CD14-positive monocyte (primary cell): ENCODE measurements at regions not wholly inside any gene's neighbourhood (a gene's known extent, or its start where the extent isn't known, plus 50 kb on each side); places are given as distances from the start of the nearest gene placed in this dataset.

Source experiments
- DNase-seq, 3 donors: peaks; one replicate each; pipeline ENCODE4 v3.0.0-alpha.2; 2011 to 2022
- H2AFZ ChIP-seq: 2 replicates; pipeline ENCODE4 v1.6.0; 2012; ENCODE audit warnings: mild to moderate bottlenecking, low read depth, low read length, inconsistent platforms; ENCODE audit not compliant: insufficient read depth, poor library complexity, severe bottlenecking
- H3K27ac ChIP-seq, 2 donors: 1 replicate in 1 of 2; 2 replicates in 1 of 2; pipeline ENCODE4 v1.5.1; 2012 to 2013; ENCODE audit warnings: low read length in 2 of 2, control low read depth in 1 of 2, inconsistent platforms in 1 of 2, low read depth in 1 of 2, mild to moderate bottlenecking in 1 of 2
- H3K27me3 ChIP-seq, 2 donors: one replicate each; pipeline versions ENCODE4 v1.6.0 to v1.6.1; 2011 to 2013; ENCODE audit warnings: low read length in 2 of 2; ENCODE audit not compliant: control insufficient read depth in 2 of 2, insufficient read depth in 2 of 2
- H3K36me3 ChIP-seq, 2 donors: replicated peaks in 1 of 2; 1 replicate in 1 of 2; 2 replicates in 1 of 2; pipeline versions ENCODE4 v1.5.1 to v1.6.1; 2012 to 2013; ENCODE audit warnings: low read length in 2 of 2, control low read depth in 1 of 2, inconsistent platforms in 1 of 2, mild to moderate bottlenecking in 1 of 2; ENCODE audit not compliant: insufficient read depth in 2 of 2, control insufficient read depth in 1 of 2
- H3K4me1 ChIP-seq, 2 donors: 1 replicate in 1 of 2; 2 replicates in 1 of 2; pipeline versions ENCODE4 v1.5.1 to v1.6.1; 2012 to 2013; ENCODE audit warnings: low read length in 2 of 2, control low read depth in 1 of 2, inconsistent platforms in 1 of 2, mild to moderate bottlenecking in 1 of 2, moderate library complexity in 1 of 2; ENCODE audit not compliant: insufficient read depth in 2 of 2, control insufficient read depth in 1 of 2
- H3K4me2 ChIP-seq: replicated peaks from 2 replicates; pipeline ENCODE3; 2012; ENCODE audit warnings: low read length, moderate library complexity, mild to moderate bottlenecking; ENCODE audit not compliant: poor library complexity, severe bottlenecking; ENCODE audit errors: extremely low read depth
- H3K4me3 ChIP-seq, 3 experiments: fragments of 200-600 bp in 1 of 3; sonication (generic) in 1 of 3; replicated peaks in 1 of 3; 1 replicate in 2 of 3; 2 replicates in 1 of 3; pipeline ENCODE4 v1.5.1; 2011 to 2013; ENCODE audit warnings: low read length in 3 of 3, mild to moderate bottlenecking in 3 of 3, control low read depth in 2 of 3, low read depth in 2 of 3, inconsistent platforms in 1 of 3, moderate library complexity in 1 of 3
- H3K79me2 ChIP-seq: 2 replicates; pipeline ENCODE4 v1.6.0; 2012; ENCODE audit warnings: mild to moderate bottlenecking, control low read depth, inconsistent platforms, low read length, moderate library complexity; ENCODE audit not compliant: insufficient read depth
- H3K9ac ChIP-seq: 2 replicates; pipeline ENCODE4 v1.6.0; 2017; ENCODE audit warnings: low read length, mild to moderate bottlenecking; ENCODE audit not compliant: insufficient read depth, poor library complexity, severe bottlenecking
- H3K9me3 ChIP-seq, 2 donors: replicated peaks in 1 of 2; 1 replicate in 1 of 2; 2 replicates in 1 of 2; pipeline versions ENCODE4 v1.5.1 to v1.6.1; 2012 to 2013; ENCODE audit warnings: low read length in 2 of 2, control low read depth in 1 of 2; ENCODE audit not compliant: control insufficient read depth in 1 of 2, insufficient read depth in 1 of 2
- H4K20me1 ChIP-seq: 2 replicates; pipeline ENCODE4 v1.6.0; 2012; ENCODE audit warnings: mild to moderate bottlenecking, low read length, control low read depth, moderate library complexity; ENCODE audit not compliant: insufficient read depth
- H3K27ac Mint-ChIP-seq, 7 donors: one replicate each; pipeline ENCODE4 v1.8.0; 2020; ENCODE audit warnings: mild to moderate bottlenecking in 7 of 7, mixed read lengths in 7 of 7, moderate library complexity in 6 of 7, inconsistent platforms in 2 of 7
- H3K27me3 Mint-ChIP-seq, 3 donors: one replicate each; pipeline ENCODE4 v1.8.0; 2021 to 2022; ENCODE audit warnings: low read depth in 3 of 3, mild to moderate bottlenecking in 3 of 3, mixed read lengths in 3 of 3, moderate library complexity in 3 of 3, inconsistent platforms in 1 of 3
- H3K36me3 Mint-ChIP-seq, 2 donors: one replicate each; pipeline ENCODE4 v1.8.0; 2020; ENCODE audit warnings: mixed read lengths in 2 of 2, inconsistent platforms in 1 of 2, mild to moderate bottlenecking in 1 of 2
- H3K4me1 Mint-ChIP-seq: one replicate; pipeline ENCODE4 v1.8.0; 2020; ENCODE audit warnings: mild to moderate bottlenecking, mixed read lengths
- H3K4me3 Mint-ChIP-seq, 2 donors: one replicate each; pipeline ENCODE4 v1.8.0; 2020; ENCODE audit warnings: mild to moderate bottlenecking in 2 of 2, mixed read lengths in 2 of 2, moderate library complexity in 1 of 2
- H3K9me3 Mint-ChIP-seq, 7 donors: one replicate each; pipeline ENCODE4 v1.8.0; 2020 to 2022; ENCODE audit warnings: mixed read lengths in 7 of 7, mild to moderate bottlenecking in 6 of 7, moderate library complexity in 6 of 7, inconsistent platforms in 2 of 7
- whole genome bisulfite sequencing: methylation state at CpG from one replicate; pipeline ENCODE4 v1.1.5; 2013; ENCODE audit warnings: missing lambda C conversion rate; ENCODE audit not compliant: insufficient coverage; 5-methylcytosine and 5-hydroxymethylcytosine counted together
- intact Hi-C, 2 donors: fragments of 100-400 bp; cut with micrococcal nuclease; formaldehyde crosslinking; loops; one replicate each; pipeline versions ENCODE4 v1.15.0 to v1.15.1; 2023
- TF ChIP-seq, protein P1 (sequence below): fragments of 200-600 bp; IDR thresholded peaks from one replicate; pipeline ENCODE4 v1.8.0; 2022; ENCODE audit warnings: antibody characterized with exemption, mild to moderate bottlenecking

DNA sequence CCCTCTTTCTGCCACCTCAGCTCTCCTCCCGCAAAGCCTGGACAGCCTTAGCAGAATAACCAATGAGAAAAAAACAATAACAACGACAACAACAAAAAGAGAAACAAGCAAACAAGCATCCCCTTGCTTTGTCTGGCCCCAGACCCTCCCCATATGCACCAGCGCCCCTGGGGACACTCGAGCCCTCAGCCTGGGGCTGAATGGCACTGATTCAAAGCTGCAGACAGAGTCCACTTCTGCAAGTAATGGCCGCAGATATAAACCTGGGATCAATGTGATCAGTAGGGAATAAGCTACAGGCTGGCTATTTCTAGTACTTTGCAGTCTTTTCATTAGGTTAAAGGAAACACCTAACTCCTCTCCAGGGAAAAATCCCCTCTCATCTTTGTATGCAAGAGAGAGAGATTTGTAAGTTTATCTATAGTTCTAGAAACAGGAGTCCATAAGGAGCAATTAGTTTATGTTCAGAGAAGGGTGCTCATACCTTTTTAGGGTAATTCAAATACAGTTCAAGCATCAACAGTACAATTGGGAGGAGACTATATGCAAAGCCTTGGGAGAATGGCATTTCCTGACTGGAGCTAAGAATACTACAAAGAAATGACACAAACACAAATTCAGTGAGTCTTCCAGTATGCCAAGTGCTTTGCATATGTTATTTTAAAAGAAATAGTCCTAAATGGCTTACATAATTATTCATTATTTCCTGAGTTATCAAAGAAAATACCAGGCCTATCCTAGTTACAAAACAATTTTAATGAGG is 122.3 kb upstream of the DDX18 start:
- TF ChIP-seq, protein P1, sequence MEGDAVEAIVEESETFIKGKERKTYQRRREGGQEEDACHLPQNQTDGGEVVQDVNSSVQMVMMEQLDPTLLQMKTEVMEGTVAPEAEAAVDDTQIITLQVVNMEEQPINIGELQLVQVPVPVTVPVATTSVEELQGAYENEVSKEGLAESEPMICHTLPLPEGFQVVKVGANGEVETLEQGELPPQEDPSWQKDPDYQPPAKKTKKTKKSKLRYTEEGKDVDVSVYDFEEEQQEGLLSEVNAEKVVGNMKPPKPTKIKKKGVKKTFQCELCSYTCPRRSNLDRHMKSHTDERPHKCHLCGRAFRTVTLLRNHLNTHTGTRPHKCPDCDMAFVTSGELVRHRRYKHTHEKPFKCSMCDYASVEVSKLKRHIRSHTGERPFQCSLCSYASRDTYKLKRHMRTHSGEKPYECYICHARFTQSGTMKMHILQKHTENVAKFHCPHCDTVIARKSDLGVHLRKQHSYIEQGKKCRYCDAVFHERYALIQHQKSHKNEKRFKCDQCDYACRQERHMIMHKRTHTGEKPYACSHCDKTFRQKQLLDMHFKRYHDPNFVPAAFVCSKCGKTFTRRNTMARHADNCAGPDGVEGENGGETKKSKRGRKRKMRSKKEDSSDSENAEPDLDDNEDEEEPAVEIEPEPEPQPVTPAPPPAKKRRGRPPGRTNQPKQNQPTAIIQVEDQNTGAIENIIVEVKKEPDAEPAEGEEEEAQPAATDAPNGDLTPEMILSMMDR: no peak
- intact Hi-C loops: no loop called here
- H3K4me3 Mint-ChIP-seq: no peak overlapping the region

DNA sequence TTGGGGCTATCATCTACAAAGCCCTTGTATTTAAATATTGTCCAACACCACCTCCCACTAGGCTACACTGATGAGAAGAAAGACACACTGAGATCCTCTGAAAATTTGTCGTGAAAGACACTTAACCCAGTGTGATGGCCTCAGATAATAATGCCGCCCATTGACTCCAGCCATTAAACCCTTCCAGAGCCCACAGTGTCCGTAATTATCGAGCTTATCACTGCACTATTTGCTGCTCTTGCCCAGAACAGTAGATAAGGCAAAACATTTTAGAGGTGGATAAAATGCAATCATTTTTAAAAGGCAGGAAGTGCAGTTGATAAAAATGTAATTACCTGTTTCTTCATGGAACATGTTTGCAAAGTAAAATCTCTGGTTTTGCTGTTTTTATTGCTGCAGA is 121.3 kb upstream of the DDX18 start:
- TF ChIP-seq, protein P1: no peak
- WGBS: 100% methylated on average over 1 of the region's 4 CpGs
- H3K4me3 Mint-ChIP-seq: no peak overlapping the region

More for the DNA sequence above, 122.3 kb upstream of the DDX18 start:
- Mint-ChIP-seq H3K36me3 (no peaks in the 10 kb centered on the region), H3K4me1 (no peaks in the 10 kb centered on the region), H3K9me3 (peaks cover 0 to 6% (median 0%) of the 10 kb centered on the region in 7 donors), H3K27ac (no peak overlapping the region), H3K27me3 (peaks cover 0 to 2% (median 0%) of the 10 kb centered on the region in 3 donors)
- Histone ChIP-seq H3K9me3 (no peaks in the 10 kb centered on the region), H2AFZ (no peak overlapping the region), H3K9ac (no peak overlapping the region), H3K27me3 (no peaks in the 10 kb centered on the region), H3K27ac (no peak overlapping the region), H3K4me1 (no peaks in the 10 kb centered on the region), H3K36me3 (no peaks in the 10 kb centered on the region), H3K4me2 (no peak overlapping the region), H3K79me2 (no peaks in the 10 kb centered on the region), H3K4me3 (no peak overlapping the region), H4K20me1 (no peaks in the 10 kb centered on the region)
- 80% methylated on average over 1 of the region's 5 CpGs for WGBS
- DNase-seq: no peak

More for the DNA sequence above, 121.3 kb upstream of the DDX18 start:
- H3K4me1 Mint-ChIP-seq: no peaks in the 10 kb centered on the region
- Histone ChIP-seq H3K36me3 (no peaks in the 10 kb centered on the region), H3K9ac (no peak overlapping the region), H4K20me1 (no peaks in the 10 kb centered on the region), H3K27me3 (no peaks in the 10 kb centered on the region), H3K27ac (no peak overlapping the region), H3K79me2 (no peaks in the 10 kb centered on the region), H3K4me1 (no peaks in the 10 kb centered on the region), H3K9me3 (no peaks in the 10 kb centered on the region), H3K4me3 (no peak overlapping the region), H3K4me2 (no peak overlapping the region), H2AFZ (no peak overlapping the region)
- DNase-seq: no peak
- H3K27ac Mint-ChIP-seq: no peak overlapping the region
- no peaks in the 10 kb centered on the region for H3K36me3 Mint-ChIP-seq
- intact Hi-C loops: no loop called here
- peaks cover 0 to 2% (median 0%) of the 10 kb centered on the region in 3 donors for H3K27me3 Mint-ChIP-seq
- no peaks in the 10 kb centered on the region for H3K9me3 Mint-ChIP-seq
